NCI-H1105 (cell line): ENCODE measurements at regions not wholly inside any gene's neighbourhood (a gene's known extent, or its start where the extent isn't known, plus 50 kb on each side); places are given as distances from the start of the nearest gene placed in this dataset.

Experiments
- DNase-seq: peaks from one replicate; lab custom pipeline; 2025; lab: John Stamatoyannopoulos, UW

- no peak for DNase-seq
Observed at GRCh38 chr3:126266850-126267168, 86.4 kb upstream of the ALDH1L1 start.

- no peak for DNase-seq
Observed at GRCh38 chr3:126266291-126266840, 86.0 kb upstream of the ALDH1L1 start.

GRCh38 chr3:126264952-126265351, 84.6 kb upstream of the ALDH1L1 start:
- no peak for DNase-seq

GRCh38 chr3:126264381-126264780, 84.0 kb upstream of the ALDH1L1 start:
- no peak for DNase-seq

GRCh38 chr3:126263971-126264370, 83.6 kb upstream of the ALDH1L1 start:
- DNase-seq: no peak

- DNase-seq: no peak
Observed at GRCh38 chr3:126263539-126263938, 83.2 kb upstream of the ALDH1L1 start.

- DNase-seq: no peak
Observed at GRCh38 chr3:126262227-126262626, 81.8 kb upstream of the ALDH1L1 start.

GRCh38 chr3:126261037-126261436, 80.7 kb upstream of the ALDH1L1 start:
- no peak for DNase-seq

GRCh38 chr3:126259411-126260391, 79.3 kb upstream of the ALDH1L1 start:
- DNase-seq: peak; percentile 17

- no peak for DNase-seq
Observed at GRCh38 chr3:126258670-126259069, 78.3 kb upstream of the ALDH1L1 start.

- DNase-seq: no peak
Observed at GRCh38 chr3:126257984-126258383, 77.6 kb upstream of the ALDH1L1 start.

GRCh38 chr3:126257174-126257573, 76.8 kb upstream of the ALDH1L1 start:
- DNase-seq: no peak

- DNase-seq: no peak
Observed at GRCh38 chr3:126256251-126256650, 75.9 kb upstream of the ALDH1L1 start.

- DNase-seq: no peak
Observed at GRCh38 chr3:126253072-126253471, 72.7 kb upstream of the ALDH1L1 start.

GRCh38 chr3:126252373-126252772, 72.0 kb upstream of the ALDH1L1 start:
- DNase-seq: no peak

GRCh38 chr3:126245811-126246727, 65.7 kb upstream of the ALDH1L1 start:
- peak; percentile 12 for DNase-seq
